ES-I3 (cell line): ENCODE measurements at regions not wholly inside any gene's neighbourhood (a gene's known extent, or its start where the extent isn't known, plus 50 kb on each side); places are given as distances from the start of the nearest gene placed in this dataset.
"Not testable (repeated sequence)": the region's sequence is repeated elsewhere in the genome, so short reads cannot be mapped to it uniquely, and the experiment has no call there.

ENCODE experiments used
- H3K36me3 ChIP-seq: 2 replicates; pipeline ENCODE4 v1.6.1; 2013; ENCODE audit warnings: mild to moderate bottlenecking, low read length, control low read depth, moderate library complexity; ENCODE audit not compliant: insufficient read depth
- H3K4me1 ChIP-seq: 2 replicates; pipeline ENCODE4 v1.6.1; 2013; ENCODE audit warnings: mild to moderate bottlenecking, control low read depth, low read length; ENCODE audit not compliant: insufficient read depth
- H3K9ac ChIP-seq: 2 replicates; pipeline ENCODE4 v1.6.1; 2013; ENCODE audit warnings: low read depth, mild to moderate bottlenecking, low read length, moderate library complexity
- H3K9me3 ChIP-seq: 2 replicates; pipeline ENCODE4 v1.6.1; 2013; ENCODE audit warnings: mild to moderate bottlenecking, low read length, moderate library complexity; ENCODE audit not compliant: control insufficient read depth, insufficient read depth

DNA sequence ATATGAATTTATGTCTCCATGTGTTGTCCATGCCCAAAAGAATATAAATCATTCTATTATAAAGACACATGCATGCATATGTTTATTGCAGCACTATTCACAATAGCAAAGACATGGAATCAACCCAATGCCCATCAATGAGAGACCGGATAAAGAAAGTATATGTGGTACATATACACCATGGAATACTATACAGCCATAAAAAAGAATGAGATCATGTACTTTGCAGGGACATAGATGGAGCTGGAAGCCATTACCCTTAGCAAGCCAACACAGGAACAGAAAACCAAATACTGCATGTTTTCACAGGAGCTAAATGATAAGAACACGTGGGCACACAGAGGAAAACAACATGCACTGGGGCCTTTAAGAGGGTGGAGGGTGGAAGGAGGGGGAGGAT is 639.1 kb downstream of the GATA3 start:
- H3K9me3 ChIP-seq, H3K4me1 ChIP-seq: not testable (repeated sequence)

DNA sequence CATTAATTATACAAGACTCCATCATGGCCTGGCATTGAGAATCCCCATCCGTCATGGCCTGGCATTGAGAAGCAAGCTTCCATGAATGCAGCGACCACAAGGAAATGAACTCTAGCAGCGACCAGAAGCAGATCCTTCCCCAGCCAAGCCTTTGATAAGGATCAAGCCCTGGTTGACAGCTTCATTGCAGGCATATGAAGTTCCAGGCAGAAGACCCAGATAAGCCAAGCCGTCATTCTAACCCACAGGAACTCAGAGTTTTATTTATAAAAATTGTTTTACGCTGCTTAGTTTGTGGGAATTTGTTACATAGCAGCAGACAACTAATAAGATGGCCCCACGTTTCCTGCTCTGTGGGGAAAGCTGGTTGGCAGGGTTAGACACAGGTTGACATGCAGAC is 642.3 kb downstream of the GATA3 start:
- H3K9me3 ChIP-seq: no peaks in the 10 kb centered on the region

More for the DNA sequence above, 639.1 kb downstream of the GATA3 start:
- H3K9ac ChIP-seq, H3K36me3 ChIP-seq: not testable (repeated sequence)

DNA sequence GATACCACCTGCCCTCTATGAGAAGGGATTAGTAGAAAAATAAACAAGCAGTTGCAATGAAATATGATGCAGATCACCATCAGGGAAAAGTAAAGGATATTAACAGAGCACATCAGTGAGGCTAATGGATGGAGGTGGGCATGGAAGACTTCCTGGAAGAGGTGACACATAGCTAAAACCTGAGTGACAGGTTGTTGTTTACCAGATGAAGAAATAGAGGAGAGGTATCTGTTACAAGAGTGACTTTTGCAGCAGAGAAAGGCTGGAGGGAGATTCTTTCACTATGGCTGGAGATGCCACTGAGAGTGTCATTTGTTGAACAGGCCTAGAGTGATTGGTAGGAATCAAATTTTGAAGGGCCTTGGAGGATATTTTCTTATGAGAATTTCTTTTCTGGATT is 646.2 kb downstream of the GATA3 start:
- Histone ChIP-seq H3K36me3 (no peaks in the 10 kb centered on the region), H3K4me1 (peaks cover 8% of the 10 kb centered on the region; the same call in 1 of the 2 replicates), H3K9me3 (no peaks in the 10 kb centered on the region), H3K9ac (no peak overlapping the region)

More for the DNA sequence above, 642.3 kb downstream of the GATA3 start:
- Histone ChIP-seq H3K36me3 (no peaks in the 10 kb centered on the region), H3K4me1 (no peaks in the 10 kb centered on the region), H3K9ac (no peak overlapping the region)

DNA sequence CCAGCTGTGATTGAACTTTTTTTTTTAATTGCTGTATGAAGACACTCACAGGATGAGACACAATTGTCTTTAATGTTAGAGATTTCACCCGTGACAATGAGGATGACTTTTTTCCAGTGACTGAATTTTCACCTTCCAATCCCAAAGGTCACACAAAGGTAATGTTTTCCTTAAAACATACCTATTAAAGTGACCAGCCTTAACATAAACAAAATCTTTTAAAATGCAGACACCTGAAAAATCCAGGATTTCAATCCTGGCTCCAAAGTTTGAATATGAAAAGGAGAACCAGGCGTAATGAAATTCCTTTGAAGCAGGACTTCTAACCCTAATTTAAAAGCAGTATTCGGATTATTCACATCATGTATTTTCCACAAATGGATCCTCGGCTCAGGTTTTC is 647.7 kb downstream of the GATA3 start:
- Histone ChIP-seq H3K4me1 (peaks cover 8% of the 10 kb centered on the region; the same call in 1 of the 2 replicates), H3K9me3 (no peaks in the 10 kb centered on the region), H3K9ac (no peak overlapping the region), H3K36me3 (no peaks in the 10 kb centered on the region)

DNA sequence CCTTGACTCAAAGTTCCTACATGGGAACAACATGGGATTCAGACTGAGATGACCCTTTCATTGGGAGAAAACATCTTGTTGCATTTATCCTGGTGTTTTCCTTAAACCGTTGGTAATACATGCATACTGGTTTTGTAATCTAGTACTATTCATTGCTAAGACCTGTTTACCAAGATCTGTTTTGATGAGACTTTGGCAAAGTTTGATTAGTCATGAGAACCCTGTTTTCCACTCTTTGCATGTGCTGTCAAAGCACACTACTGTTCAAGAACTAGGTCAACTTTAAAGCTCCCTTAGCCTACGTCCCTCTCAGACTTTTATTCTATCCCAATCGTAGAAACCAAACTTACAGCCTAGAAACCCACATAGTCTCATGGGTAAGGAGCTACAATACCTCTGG is 650.9 kb downstream of the GATA3 start:
- H3K9ac ChIP-seq: no peak overlapping the region

DNA sequence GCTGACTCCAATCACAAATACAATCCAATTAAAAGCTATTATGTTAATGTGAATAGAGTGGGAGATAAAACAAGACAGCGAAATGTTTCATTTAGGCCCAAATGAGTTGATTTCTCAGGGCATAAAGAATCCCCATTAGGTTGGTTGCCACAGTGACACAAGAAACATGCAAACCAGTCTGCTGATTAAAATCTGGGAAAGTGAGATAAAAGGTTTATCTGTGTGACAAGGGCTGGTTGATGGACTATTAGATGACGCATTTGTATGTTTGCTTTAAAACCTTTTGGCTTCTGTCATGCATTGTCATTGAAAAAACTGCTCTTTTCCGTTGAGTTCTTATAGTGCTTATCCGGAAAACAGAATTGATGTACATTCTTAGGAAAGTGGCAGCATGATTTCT is 658.2 kb downstream of the GATA3 start:
- Histone ChIP-seq H3K9ac (no peak overlapping the region), H3K36me3 (no peaks in the 10 kb centered on the region), H3K9me3 (no peaks in the 10 kb centered on the region), H3K4me1 (no peaks in the 10 kb centered on the region)

More for the DNA sequence above, 650.9 kb downstream of the GATA3 start:
- Histone ChIP-seq H3K9me3 (no peaks in the 10 kb centered on the region), H3K4me1 (peaks cover 8% of the 10 kb centered on the region; the same call in 1 of the 2 replicates), H3K36me3 (no peaks in the 10 kb centered on the region)

DNA sequence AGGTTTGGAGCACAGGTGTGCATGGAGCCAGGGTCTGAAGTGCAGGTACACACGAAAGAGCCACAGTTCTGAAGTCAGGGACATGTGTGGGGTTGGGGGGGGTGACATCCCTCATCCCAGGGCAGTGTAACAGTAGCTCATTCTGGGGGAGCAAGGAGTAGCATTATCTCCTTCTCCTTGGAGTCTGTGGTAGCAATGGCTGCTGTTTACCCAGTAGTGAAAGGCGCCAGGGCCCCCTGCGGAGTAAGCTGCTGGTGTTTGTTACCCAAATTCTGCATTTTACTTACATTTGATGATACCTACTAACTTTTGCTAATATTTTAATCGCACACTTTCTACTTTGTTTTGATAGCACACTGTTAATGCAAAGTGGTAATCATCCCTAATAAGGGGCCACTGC is 665.5 kb downstream of the GATA3 start:
- Histone ChIP-seq H3K36me3 (no peaks in the 10 kb centered on the region), H3K9ac (no peak overlapping the region), H3K4me1 (no peaks in the 10 kb centered on the region), H3K9me3 (no peaks in the 10 kb centered on the region)

DNA sequence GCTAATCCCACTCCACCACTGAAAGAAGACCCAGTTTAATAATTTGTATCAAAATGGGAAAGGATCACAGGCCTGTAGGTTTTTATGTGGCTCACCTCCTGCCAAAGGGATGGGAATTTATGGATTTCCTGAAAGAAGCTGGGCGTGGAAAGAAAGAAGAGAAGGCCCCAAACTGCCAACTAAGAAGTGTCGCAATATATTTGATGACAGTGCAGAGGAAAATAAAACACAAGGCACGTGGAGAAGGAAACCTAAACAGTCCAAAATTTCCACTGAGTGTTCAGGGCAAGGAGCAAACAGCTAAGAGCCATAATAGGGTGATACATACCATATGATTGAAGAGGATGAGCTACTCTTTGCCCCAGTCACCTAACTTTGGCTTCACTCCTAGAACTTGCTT is 667.2 kb downstream of the GATA3 start:
- Histone ChIP-seq H3K36me3 (no peaks in the 10 kb centered on the region), H3K9ac (no peak overlapping the region), H3K4me1 (no peaks in the 10 kb centered on the region), H3K9me3 (no peaks in the 10 kb centered on the region)

DNA sequence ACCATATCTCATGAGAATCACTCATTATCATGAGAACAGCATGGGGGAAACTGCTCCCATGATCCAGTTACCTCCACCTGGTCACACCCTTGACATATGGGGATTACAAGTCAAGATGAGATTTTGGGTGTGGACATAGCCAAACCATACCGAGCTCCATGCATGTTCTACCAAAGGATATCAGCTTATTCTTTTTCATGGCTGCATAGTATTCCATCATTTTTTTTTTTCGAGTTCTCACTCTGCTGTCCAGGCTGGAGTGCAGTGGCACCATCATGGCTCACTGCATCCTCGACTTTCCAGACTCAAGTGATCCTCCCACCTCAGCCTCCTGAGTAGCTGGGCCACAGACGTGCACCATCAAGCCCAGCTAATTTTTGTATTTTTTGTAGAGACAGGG is 668.3 kb downstream of the GATA3 start:
- Histone ChIP-seq H3K4me1 (no peaks in the 10 kb centered on the region), H3K9ac (no peak overlapping the region), H3K36me3 (no peaks in the 10 kb centered on the region), H3K9me3 (no peaks in the 10 kb centered on the region)

DNA sequence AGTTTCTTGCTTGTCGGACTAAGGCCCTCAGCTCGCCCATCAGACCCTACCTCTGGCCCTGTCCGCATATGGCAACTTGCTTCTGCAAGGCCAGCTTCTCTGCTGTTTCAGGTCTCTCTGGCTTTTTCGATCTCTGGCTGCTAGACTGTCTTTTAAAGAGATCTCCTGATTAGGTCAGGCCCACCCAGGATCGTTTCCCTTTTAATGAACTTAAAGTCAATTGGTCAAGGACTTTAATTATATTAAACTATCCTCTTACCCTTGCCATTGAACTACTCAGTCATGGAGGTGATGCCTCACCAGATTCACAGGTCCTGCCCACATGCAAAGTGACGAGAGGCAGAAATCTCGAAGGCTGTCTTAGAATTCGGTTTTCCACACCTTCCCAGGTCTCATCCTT is 670.9 kb downstream of the GATA3 start:
- H3K36me3 ChIP-seq: no peaks in the 10 kb centered on the region
- no peak overlapping the region for H3K9ac ChIP-seq
- no peaks in the 10 kb centered on the region for H3K4me1 ChIP-seq
- H3K9me3 ChIP-seq: no peaks in the 10 kb centered on the region

DNA sequence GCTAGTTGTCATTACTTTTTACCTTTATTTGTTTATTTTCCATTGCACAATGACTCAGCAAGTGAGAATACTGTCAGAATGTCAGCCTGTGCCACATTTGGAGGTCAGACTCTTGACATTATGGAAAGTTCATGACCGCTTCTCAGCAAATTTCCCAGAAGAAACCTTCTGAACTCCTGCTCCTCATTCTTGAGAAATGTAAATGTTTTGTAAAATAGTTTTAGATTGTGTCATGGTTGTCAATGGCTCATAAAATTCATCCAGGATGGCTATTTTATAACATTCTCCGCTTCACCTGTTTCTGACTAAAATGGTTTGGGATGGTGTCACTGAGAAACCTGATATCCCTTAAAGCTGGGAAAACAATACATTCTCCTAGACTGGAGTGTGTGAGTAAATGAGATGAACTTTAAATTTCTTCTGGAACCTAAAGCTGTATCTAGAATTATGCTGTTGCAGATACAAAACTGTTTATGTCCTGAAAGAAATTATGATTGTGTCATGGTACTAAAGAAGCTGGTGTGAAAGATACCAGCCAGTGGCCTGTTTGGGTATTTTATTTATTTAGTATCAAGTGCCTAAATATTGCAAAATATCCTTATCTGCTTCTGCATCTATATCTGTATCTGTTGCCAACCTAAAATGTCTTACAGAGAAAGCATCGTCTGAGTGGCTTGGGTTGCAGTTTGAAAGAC is 671.7 kb downstream of the GATA3 start:
- H3K9me3 ChIP-seq: no peaks in the 10 kb centered on the region
- H3K9ac ChIP-seq: no peak overlapping the region
- H3K36me3 ChIP-seq: no peaks in the 10 kb centered on the region
- H3K4me1 ChIP-seq: no peaks in the 10 kb centered on the region

DNA sequence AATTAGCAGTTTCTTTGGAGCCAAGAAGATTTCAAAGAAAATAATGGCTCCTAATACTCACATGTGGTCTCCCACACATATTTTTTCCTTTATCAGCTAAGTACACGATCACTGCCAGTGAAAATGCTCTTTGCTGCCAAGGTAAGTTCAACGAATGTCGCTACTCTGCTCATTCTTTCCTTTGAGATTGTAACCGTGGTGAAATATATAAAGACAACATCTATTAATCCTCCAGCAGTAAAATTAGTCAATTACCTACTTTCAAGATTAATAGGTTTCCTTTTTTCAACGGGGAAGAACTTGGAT is 672.2 kb downstream of the GATA3 start:
- H3K4me1 ChIP-seq: no peaks in the 10 kb centered on the region
- H3K9ac ChIP-seq: no peak overlapping the region
- H3K9me3 ChIP-seq: no peaks in the 10 kb centered on the region
- no peaks in the 10 kb centered on the region for H3K36me3 ChIP-seq

DNA sequence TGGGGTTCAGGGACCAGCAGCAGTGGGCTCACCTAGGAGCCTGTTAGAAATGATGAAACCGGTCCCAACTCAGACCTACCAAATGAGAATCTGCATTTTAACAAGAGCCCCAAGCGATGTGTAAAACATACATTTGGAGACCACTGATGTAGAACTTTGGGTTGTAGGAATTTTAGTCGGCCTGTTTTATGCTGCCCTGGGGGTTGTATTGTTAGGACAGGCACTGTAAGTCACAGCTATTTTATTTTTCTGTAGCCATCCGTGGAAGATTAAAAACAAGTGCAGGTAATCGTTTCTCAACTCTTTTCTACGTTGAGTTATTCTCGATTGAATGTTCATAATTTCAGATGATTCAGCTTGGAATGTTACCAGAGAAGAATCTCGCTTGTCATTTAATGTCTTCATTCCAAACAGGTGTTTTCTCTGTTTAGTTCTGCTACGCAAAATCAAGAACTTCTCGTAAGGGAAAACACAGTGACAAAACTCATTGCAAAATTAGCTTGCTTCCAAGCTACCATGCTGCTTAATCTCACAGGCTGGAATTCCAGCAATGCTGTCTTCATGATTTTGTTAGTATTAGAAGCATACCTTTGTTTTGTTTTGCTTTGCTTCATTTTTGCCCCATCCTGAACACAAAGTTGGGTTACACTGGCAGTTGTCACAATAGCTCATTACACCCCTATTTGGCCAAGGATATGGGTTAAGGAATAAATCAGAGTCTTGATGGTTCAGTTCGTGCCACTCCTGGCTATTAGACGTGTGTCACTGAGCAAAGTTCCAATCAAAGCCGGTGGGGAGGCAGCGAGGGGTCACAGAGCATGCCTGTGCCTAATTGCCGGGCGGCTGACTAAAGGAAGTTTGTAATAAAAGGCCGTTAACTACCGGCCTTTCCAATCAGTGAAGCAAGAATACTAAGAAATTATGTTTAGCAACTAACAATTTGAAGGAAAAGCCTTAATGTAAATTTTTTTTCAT is 676.9 kb downstream of the GATA3 start:
- Histone ChIP-seq H3K9ac (no peak overlapping the region), H3K9me3 (no peaks in the 10 kb centered on the region), H3K4me1 (no peaks in the 10 kb centered on the region), H3K36me3 (no peaks in the 10 kb centered on the region)

DNA sequence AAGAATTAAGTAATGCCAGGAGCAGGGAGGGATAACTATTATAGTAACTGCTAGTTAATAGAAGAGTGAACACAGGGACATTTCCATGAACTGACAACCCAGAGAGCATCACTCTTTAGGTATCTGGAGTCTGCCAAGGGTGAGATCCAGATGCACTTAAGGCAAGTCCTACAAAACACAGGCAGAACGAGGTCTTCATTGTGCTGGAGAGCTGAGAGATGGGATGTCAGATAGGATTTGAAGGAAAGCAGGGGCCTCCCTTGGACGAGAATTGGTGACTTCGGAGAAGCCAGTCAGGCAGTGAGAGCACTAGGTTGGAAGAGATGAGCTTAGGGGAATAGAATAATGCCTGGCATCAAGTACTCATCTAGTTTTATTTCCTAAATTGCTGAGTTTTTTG is 684.5 kb downstream of the GATA3 start:
- Histone ChIP-seq H3K9me3 (no peaks in the 10 kb centered on the region), H3K9ac (no peak overlapping the region), H3K36me3 (no peaks in the 10 kb centered on the region), H3K4me1 (no peaks in the 10 kb centered on the region)
